ENCODE measurements at regions not wholly inside any gene's neighbourhood (a gene's known extent, or its start where the extent isn't known, plus 50 kb on each side); places are given as distances from the start of the nearest gene placed in this dataset.
"Not testable (repeated sequence)": the region's sequence is repeated elsewhere in the genome, so short reads cannot be mapped to it uniquely, and the experiment has no call there.

GRCh38 chr7:153696242-153696641, 356.0 kb upstream of the DPP6 start:
- no peak for DNase-seq

DNA sequence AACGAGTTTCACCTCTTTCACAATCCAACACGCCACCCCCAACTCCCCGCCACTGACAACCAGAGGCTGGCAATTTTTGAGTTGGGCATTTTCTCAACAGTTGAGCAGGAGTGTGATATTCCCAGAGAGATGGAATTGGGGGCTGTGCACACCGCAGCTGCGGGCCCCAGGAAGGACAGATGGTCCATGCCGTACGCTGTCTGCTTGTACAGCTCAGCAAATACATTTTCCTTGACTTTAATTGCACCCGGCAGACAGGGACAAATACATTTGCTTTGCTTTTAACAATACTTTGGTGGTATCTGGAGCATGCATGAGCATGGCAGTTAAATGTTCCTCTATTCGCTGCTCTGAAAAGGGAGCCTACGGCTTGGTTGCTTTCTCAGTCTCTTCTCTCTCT, 354.2 kb upstream of the DPP6 start:
- no peak for DNase-seq

- DNase-seq: no peak
Observed at GRCh38 chr7:153701678-153702077, 350.5 kb upstream of the DPP6 start.

GRCh38 chr7:153723892-153724291, 328.3 kb upstream of the DPP6 start:
- DNase-seq: not testable (repeated sequence)

DNA sequence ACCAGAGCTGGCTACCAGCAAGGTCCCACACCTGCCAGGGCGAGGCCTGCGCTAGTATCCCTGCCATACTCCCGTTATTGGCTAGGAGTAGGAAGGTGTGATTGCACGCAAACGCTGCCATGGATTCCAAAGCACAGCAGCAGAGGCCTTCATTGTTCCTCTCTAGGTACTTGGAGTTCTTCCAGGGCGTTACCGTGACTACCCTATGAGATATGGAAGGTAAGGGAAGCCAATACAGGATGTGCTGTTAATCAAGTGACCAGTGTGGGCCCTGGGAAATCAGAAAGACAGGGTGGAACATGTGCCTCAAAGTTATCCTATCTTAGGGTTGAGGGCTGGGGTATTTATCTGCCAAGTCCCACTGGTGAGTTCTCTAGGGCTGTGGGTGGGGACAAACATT, 320.7 kb upstream of the DPP6 start:
- not testable (repeated sequence) for DNase-seq

GRCh38 chr7:153743434-153743833, 308.8 kb upstream of the DPP6 start:
- DNase-seq: not testable (repeated sequence)

DNA sequence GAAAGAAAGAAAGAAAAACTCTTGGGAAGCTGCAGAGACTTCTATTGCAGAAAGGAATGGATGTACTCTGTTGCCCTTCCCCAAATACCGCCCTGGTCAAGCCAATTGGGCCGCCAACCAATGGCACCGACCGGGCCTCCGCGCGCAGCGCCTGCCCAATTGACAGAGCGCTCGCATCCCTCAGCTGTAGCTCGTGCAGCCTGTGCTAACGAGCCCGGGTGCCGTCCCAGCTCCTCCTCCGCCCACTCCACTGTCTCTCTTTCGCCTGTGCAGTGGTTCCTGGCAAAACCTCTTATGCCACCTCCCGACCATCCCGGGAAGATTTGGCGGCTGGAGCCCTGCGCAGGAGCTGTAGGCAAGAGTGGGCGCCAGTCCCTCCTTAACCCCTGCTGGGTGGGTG, 304.2 kb upstream of the DPP6 start:
- DNase-seq: not testable (repeated sequence)

GRCh38 chr7:153748885-153749284, 303.3 kb upstream of the DPP6 start:
- not testable (repeated sequence) for DNase-seq

- not testable (repeated sequence) for DNase-seq
Observed at GRCh38 chr7:153765869-153766268, 286.3 kb upstream of the DPP6 start.

GRCh38 chr7:153766926-153767325, 285.3 kb upstream of the DPP6 start:
- not testable (repeated sequence) for DNase-seq

GRCh38 chr7:153772966-153773365, 279.2 kb upstream of the DPP6 start:
- no peak for DNase-seq

DNA sequence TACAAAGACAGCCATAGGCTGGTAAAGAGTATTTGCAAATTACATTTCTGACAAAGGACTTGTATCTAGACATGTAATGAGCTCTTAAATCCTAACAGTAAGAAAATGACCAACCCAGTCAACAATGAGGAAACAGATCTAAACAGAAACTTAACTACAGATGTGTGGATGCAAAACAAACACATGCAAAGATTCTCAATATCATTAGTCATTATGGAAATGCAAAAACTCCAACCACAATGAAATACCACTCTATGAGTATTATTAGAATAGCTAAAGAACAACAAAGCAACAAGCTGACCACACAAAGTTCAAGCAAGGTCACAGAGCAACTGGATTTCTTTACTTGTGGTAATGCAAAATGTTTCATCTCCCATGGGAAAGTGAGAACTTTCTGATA, 275.3 kb upstream of the DPP6 start:
- not testable (repeated sequence) for DNase-seq

- not testable (repeated sequence) for DNase-seq
Observed at GRCh38 chr7:153797363-153797762, 254.8 kb upstream of the DPP6 start.

- no peak for DNase-seq
Observed at GRCh38 chr7:153808117-153808516, 244.1 kb upstream of the DPP6 start.

- no peak for DNase-seq
Observed at GRCh38 chr7:153829525-153829924, 222.7 kb upstream of the DPP6 start.

GRCh38 chr7:153832160-153832559, 220.0 kb upstream of the DPP6 start:
- no peak for DNase-seq

DNA sequence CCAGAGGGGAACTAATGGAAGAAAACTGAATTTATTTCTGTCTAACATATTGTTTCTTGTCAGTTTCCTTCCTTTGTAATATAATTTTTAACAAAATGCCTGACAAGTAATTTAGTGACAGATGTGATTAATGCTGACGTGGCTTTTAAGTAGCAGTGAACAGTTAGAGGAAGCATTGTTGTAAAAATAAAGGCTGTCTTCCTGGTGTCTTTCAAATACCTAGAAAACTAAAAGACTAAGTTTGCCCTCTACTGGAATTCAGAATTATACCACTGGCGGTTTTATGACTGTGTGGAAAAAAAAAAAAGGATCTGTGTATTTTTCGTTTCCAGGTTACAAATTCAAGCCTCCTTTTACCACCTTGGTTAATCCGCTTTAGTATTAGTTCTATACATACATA, 217.1 kb upstream of the DPP6 start:
- DNase-seq: no peak

DNA sequence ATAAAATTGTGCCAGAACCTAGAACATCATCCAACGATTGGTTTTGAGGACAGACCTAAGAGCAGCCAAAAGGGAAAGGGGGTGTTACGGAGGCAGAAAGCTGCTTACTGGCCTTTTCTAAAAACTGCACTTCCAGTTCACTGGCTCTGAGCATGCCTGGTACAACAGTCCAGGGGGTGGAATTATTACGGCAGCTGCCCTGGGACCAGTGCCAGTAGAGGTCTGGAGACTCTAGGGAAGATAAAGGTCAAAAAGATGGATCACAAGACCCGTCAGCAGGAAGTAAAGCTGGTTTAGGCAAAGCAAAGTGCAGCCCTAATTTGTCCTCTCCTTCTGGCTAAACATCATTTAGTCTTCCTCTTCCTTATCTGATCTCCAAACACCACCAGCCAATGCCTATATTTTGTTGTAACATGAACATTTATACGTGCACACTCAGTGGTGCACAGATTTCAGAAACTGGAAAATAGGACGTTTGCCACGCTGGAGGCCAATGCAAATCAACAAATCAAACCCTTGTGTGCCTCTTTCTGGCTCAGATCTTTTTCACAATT, 216.4 kb upstream of the DPP6 start:
- no peak for DNase-seq

GRCh38 chr7:153838591-153838990, 213.6 kb upstream of the DPP6 start:
- DNase-seq: no peak

GRCh38 chr7:153840861-153841260, 211.3 kb upstream of the DPP6 start:
- no peak for DNase-seq

- DNase-seq: no peak
Observed at GRCh38 chr7:153847828-153848227, 204.4 kb upstream of the DPP6 start.

GRCh38 chr7:153852261-153852660, 199.9 kb upstream of the DPP6 start:
- DNase-seq: no peak

GRCh38 chr7:153858355-153858754, 193.8 kb upstream of the DPP6 start:
- DNase-seq: no peak

DNA sequence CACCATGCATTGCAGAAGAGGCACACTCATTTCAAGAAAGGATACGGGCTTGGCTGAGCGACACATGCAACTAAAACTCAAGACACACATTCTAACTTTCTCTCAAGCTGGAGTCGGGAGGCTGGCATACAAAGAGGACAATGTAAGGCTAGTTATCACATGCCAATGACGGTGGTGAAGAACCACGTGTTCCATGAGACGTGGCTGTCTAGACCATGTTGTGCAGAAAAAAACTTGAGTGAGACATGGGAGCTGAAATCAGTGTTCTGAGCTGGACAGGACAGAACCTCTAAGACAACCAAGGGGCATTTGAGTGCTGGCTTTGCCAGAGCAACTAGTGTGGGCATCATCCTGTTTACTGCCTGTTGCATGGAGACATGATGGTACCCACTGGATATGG, 193.0 kb upstream of the DPP6 start:
- DNase-seq: no peak

Measured in stimulated activated CD4-positive, alpha-beta T cell treated with anti-CD3 and anti-CD28 coated beads, Interleukin-2, amount 100 ng/mL, for 48 hours (primary cell).